SK-N-SH treated with all-trans-retinoic acid at 6 μM for 48 hours (cell line): ENCODE measurements at regions not wholly inside any gene's neighbourhood (a gene's known extent, or its start where the extent isn't known, plus 50 kb on each side); places are given as distances from the start of the nearest gene placed in this dataset.

Experiments
- ARNTL ChIP-seq: fragments of 450-650 bp; formaldehyde crosslinking; IDR thresholded peaks from 2 replicates; pipeline ENCODE4 v1.5.0; 2020; ENCODE audit warnings: low read depth, mild to moderate bottlenecking, moderate library complexity, borderline replicate concordance
- CSDC2 ChIP-seq: fragments of 250-450 bp; sonication (Bioruptor Pico); IDR thresholded peaks from 2 replicates; pipeline ENCODE4 v1.5.0; 2020; ENCODE audit warnings: mild to moderate bottlenecking, moderate library complexity
- TOX ChIP-seq: fragments of 250-450 bp; sonication (Bioruptor Pico); IDR thresholded peaks from 2 replicates; pipeline ENCODE4 v1.8.0; 2021; ENCODE audit warnings: mild to moderate bottlenecking, moderate library complexity, borderline replicate concordance
- ZC3H10 ChIP-seq: fragments of 250-450 bp; sonication (Bioruptor Pico); IDR thresholded peaks from 2 replicates; pipeline ENCODE4 v1.5.1; 2021; ENCODE audit warnings: mild to moderate bottlenecking, moderate library complexity
- ZFP3 ChIP-seq: fragments of 250-450 bp; sonication (Bioruptor Pico); IDR thresholded peaks from 2 replicates; pipeline ENCODE4 v1.5.0; 2020; ENCODE audit warnings: mild to moderate bottlenecking, moderate library complexity
- ZFP30 ChIP-seq: fragments of 450-650 bp; formaldehyde crosslinking; IDR thresholded peaks from 2 replicates; pipeline ENCODE4 v1.5.0; 2022; ENCODE audit warnings: mild to moderate bottlenecking, moderate library complexity

- TF ChIP-seq CSDC2 (CRISPR knock-in tag) (no peak), ZFP30 (CRISPR knock-in tag) (no peak), ZFP3 (no peak), ARNTL (CRISPR knock-in tag) (no peak), TOX (no peak), ZC3H10 (CRISPR knock-in tag) (no peak)
These were observed 404.9 kb downstream of the ZNF674 start for GRCh38 chrX:46140272-46140671.
